ENCODE measurements at regions not wholly inside any gene's neighbourhood (a gene's known extent, or its start where the extent isn't known, plus 50 kb on each side); places are given as distances from the start of the nearest gene placed in this dataset.
"Not testable (repeated sequence)": the region's sequence is repeated elsewhere in the genome, so short reads cannot be mapped to it uniquely, and the experiment has no call there.

DNA sequence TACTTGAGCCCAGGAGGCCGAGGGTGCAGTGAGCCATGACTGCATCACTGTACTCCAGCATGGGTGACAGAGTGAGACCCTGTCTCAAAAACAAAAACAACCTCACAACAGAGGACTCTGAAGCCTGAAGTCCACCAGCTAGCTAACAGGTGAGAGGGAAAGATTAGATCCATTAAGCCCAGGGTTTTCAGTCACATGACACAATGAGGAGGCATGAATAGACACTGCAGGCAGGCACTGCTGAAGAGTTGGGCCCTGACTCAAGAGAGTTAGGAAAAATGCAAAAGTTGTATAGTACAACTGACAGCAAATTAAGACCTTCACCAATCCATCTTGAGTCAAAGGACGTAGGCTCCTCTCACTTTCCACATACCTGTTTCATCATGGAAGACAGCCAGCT, 64.9 kb downstream of the IARS1 start:
- no peaks in the 10 kb centered on the region for H3K4me1 ChIP-seq (ENCODE audit: low read depth)
- H3K27ac ChIP-seq: no peak overlapping the region
- H3K27me3 ChIP-seq: no peaks in the 10 kb centered on the region
- no peak for DNase-seq (ENCODE audit: low read depth in 1 of 2, low spot score in 1 of 2)
- no peaks in the 10 kb centered on the region for H3K9me3 ChIP-seq (ENCODE audit: low read depth)
- TF ChIP-seq, protein P1, sequence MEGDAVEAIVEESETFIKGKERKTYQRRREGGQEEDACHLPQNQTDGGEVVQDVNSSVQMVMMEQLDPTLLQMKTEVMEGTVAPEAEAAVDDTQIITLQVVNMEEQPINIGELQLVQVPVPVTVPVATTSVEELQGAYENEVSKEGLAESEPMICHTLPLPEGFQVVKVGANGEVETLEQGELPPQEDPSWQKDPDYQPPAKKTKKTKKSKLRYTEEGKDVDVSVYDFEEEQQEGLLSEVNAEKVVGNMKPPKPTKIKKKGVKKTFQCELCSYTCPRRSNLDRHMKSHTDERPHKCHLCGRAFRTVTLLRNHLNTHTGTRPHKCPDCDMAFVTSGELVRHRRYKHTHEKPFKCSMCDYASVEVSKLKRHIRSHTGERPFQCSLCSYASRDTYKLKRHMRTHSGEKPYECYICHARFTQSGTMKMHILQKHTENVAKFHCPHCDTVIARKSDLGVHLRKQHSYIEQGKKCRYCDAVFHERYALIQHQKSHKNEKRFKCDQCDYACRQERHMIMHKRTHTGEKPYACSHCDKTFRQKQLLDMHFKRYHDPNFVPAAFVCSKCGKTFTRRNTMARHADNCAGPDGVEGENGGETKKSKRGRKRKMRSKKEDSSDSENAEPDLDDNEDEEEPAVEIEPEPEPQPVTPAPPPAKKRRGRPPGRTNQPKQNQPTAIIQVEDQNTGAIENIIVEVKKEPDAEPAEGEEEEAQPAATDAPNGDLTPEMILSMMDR (IDR thresholded peaks at IDR 0.05; ENCODE audit: low read depth, low read length): no peak
- peaks cover 32% of the 10 kb centered on the region for H3K36me3 ChIP-seq
- H3K4me3 ChIP-seq: no peak overlapping the region

DNA sequence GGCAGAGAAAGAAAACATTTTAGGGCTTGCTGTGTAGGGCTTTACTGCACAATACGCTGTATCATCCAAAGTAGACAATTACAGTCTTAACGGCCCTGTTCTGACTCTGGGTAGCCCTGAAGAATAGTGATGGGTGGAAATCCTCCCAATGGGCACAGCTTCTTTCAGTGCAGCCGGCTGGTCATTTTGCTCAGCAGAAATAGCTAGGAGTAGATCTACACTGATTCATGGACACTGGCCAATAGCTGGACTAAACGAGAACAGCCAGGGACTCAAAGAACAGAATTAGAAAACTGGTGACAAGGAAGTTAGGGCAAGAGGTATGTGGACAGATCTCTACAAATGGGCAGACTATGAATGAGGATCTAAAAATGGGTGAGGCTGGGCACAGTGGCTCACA, 69.3 kb downstream of the IARS1 start:
- DNase-seq (ENCODE audit: low read depth in 1 of 2, low spot score in 1 of 2): no peak

DNA sequence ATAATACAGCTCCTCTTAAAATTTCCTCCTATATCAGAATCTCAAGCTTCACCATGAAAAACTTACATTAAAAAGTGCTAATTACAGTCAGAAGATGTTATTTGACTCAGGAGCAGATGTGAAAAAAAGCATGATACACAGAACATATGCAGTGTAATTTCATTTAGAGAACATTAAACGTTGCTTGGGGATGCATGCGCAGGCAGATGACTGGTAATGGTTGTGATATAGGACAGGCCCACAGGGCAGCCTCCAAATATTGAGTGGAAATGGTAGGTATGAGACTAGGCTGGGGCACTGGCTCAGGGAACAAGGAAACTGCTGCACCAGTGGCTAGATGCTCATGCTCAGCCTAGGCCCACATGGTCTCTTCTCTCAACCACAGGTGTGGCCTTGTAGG, 69.7 kb downstream of the IARS1 start:
- TF ChIP-seq, protein P1 (IDR thresholded peaks at IDR 0.05; ENCODE audit: low read depth, low read length): no peak
- Histone ChIP-seq H3K4me3 (no peak overlapping the region), H3K36me3 (peaks cover 38% of the 10 kb centered on the region), H3K9me3 (ENCODE audit: low read depth) (no peaks in the 10 kb centered on the region), H3K4me1 (ENCODE audit: low read depth) (no peaks in the 10 kb centered on the region), H3K27ac (no peak overlapping the region), H3K27me3 (no peaks in the 10 kb centered on the region)
- DNase-seq (ENCODE audit: low read depth in 1 of 2, low spot score in 1 of 2): no peak

More for the DNA sequence above, 69.3 kb downstream of the IARS1 start:
- TF ChIP-seq, protein P1 (IDR thresholded peaks at IDR 0.05; ENCODE audit: low read depth, low read length): no peak
- H3K4me3 ChIP-seq: no peak overlapping the region
- no peaks in the 10 kb centered on the region for H3K4me1 ChIP-seq (ENCODE audit: low read depth)
- peaks cover 40% of the 10 kb centered on the region for H3K36me3 ChIP-seq
- H3K27ac ChIP-seq: no peak overlapping the region
- H3K9me3 ChIP-seq (ENCODE audit: low read depth): no peaks in the 10 kb centered on the region
- no peaks in the 10 kb centered on the region for H3K27me3 ChIP-seq

DNA sequence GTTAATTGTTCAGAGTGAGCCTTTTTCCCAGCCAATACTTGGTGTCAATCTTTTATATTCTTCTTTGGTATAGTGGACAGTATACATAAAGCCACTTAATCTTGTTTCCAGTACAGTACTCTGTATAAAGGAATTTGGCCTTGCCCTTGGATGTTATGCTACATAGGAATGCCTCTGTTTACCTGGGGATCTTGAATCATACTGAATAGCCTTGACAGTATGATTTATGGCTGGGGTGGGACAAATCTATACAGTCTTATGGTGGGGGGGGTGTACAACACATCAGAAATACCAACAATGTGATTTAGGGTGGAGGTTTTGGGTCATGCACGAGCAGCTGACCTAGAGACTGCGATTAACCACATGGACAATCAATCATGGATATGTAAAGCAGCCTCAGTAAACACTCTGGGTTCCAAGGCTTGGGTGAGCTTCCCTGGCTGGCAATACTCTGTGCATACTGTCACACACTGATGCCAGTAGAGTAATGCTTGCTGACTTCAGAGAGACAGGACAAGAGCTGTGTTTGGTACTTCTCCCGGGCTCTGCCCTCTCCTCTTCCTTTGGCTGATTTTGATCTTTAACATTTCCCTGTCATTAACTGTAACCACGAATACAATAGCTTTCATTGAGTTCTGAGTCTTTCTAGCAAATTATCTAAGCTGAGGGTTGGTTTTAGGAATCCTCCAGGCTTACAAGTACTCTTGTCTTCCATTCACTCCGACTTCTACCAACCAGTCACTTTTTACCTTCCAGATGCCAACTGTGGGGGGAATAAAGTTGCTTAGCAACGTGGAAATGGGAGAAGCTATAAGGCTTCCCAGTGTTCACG, 84.6 kb downstream of the IARS1 start:
- Histone ChIP-seq H3K4me3 (no peak overlapping the region), H3K27ac (no peak overlapping the region), H3K27me3 (no peaks in the 10 kb centered on the region), H3K4me1 (ENCODE audit: low read depth) (no peaks in the 10 kb centered on the region), H3K36me3 (peaks cover 37% of the 10 kb centered on the region), H3K9me3 (ENCODE audit: low read depth) (no peaks in the 10 kb centered on the region)
- no peak for DNase-seq (ENCODE audit: low read depth in 1 of 2, low spot score in 1 of 2)
- TF ChIP-seq, protein P1 (IDR thresholded peaks at IDR 0.05; ENCODE audit: low read depth, low read length): no peak

DNA sequence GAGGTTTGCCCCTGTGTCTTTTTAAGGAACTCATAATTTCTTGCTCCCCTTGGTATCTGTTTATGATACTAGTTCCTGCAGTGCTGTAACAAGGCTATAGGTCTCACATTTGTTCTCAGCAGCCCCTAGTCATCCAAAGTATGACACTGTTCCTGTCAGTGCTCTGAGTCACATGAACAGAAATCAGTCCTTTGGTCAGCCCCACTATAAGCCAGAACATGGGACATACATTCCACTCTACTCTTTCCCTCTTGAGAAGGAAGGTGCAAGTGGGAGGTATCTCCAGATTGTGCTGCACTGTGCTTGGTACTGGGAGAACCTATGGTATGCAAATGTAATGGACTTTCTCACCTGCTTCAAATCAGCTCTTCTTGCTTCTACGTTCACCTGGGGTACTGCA, 87.0 kb downstream of the IARS1 start:
- TF ChIP-seq, protein P1 (IDR thresholded peaks at IDR 0.05; ENCODE audit: low read depth, low read length): no peak
- no peak overlapping the region for H3K4me3 ChIP-seq
- no peak overlapping the region for H3K27ac ChIP-seq
- peak in 1 of 2 donors; percentile 11 for DNase-seq (ENCODE audit: low read depth in 1 of 2, low spot score in 1 of 2)
- peaks cover 25% of the 10 kb centered on the region for H3K36me3 ChIP-seq
- no peaks in the 10 kb centered on the region for H3K4me1 ChIP-seq (ENCODE audit: low read depth)
- H3K9me3 ChIP-seq (ENCODE audit: low read depth): no peaks in the 10 kb centered on the region
- H3K27me3 ChIP-seq: no peaks in the 10 kb centered on the region

DNA sequence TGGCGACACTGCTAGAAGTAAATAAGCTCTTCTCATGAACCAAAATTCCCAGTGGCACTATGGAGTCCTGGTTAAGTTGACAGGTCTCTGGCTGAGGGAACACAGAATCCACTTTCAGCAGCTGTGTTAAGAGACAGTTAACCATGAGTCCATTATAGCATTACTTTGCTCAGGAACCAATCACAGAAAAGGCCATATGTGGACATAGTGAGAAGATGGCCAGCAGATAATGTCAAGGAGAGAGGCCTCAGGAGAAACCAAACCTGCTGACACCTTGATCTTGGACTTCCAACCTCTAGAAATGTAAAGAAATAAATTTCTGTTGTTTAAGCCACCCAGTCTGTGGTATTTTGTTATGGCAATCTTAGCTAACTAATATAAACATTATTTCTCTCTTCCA, 88.7 kb upstream of the SPTLC1 start:
- not testable (repeated sequence) for H3K4me3 ChIP-seq; DNase-seq (ENCODE audit: low read depth in 1 of 2, low spot score in 1 of 2); H3K9me3 ChIP-seq (ENCODE audit: low read depth); H3K36me3 ChIP-seq; H3K27ac ChIP-seq; H3K27me3 ChIP-seq; H3K4me1 ChIP-seq (ENCODE audit: low read depth)

DNA sequence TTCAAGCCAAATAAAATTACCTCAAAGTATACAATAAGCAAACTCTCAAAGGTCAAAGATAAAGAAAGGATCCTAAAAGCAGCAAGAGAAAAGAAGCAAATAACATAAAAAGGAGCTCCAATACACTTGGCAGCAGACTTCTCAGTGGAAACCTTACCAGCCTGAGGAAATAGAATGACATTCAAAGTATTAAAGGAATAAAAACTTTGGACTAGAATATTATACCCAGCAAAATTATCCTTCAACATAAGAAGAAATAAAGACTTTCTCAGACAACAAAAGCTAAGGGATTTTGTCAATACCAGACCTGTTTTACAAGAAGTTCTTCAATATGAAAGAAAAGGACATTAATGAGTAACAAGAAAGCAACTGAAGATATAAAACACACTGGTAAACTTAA, 83.0 kb upstream of the SPTLC1 start:
- H3K27ac ChIP-seq; DNase-seq (ENCODE audit: low read depth in 1 of 2, low spot score in 1 of 2); H3K9me3 ChIP-seq (ENCODE audit: low read depth); H3K36me3 ChIP-seq; H3K4me3 ChIP-seq; H3K27me3 ChIP-seq; H3K4me1 ChIP-seq (ENCODE audit: low read depth): not testable (repeated sequence)
